Keratinocyte (primary cell): ENCODE measurements at regions not wholly inside any gene's neighbourhood (a gene's known extent, or its start where the extent isn't known, plus 50 kb on each side); places are given as distances from the start of the nearest gene placed in this dataset.

ENCODE experiments used
- CTCF ChIP-seq, 3 experiments: IDR thresholded peaks in 1 of 3; conservative IDR thresholded peaks in 1 of 3; optimal IDR thresholded peaks in 1 of 3; 2 replicates in 2 of 3; 3 replicates in 1 of 3; pipeline versions ENCODE3 to v1.5.1; 2011; ENCODE audit warnings: low read length in 3 of 3, mild to moderate bottlenecking in 3 of 3, moderate library complexity in 2 of 3, control low read depth in 1 of 3, inconsistent platforms in 1 of 3; ENCODE audit not compliant: insufficient read depth in 2 of 3; ENCODE audit errors: extremely low read depth in 1 of 3
- EZH2 ChIP-seq: IDR thresholded peaks from one replicate; pipeline ENCODE4 v1.6.1; 2012; ENCODE audit warnings: inconsistent platforms, mild to moderate bottlenecking, low read length, moderate library complexity

- TF ChIP-seq CTCF (optimal IDR thresholded peaks at IDR 0.05 in 1 of 3, IDR thresholded peaks at IDR 0.05 in 1 of 3, conservative IDR thresholded peaks at IDR 0.05 in 1 of 3; ENCODE audit: extremely low read depth in 1 of 3, insufficient read depth in 2 of 3, low read length in 3 of 3) = no peak
- no peak for TF ChIP-seq EZH2
These were observed 720.3 kb downstream of the CCSER2 start for GRCh38 chr10:85048644-85049043.
